IPS-18c (cell line): ENCODE measurements at regions not wholly inside any gene's neighbourhood (a gene's known extent, or its start where the extent isn't known, plus 50 kb on each side); places are given as distances from the start of the nearest gene placed in this dataset.

Source experiments
- H3K4me3 ChIP-seq: 2 replicates; pipeline ENCODE4 v1.7.0; 2013; ENCODE audit warnings: low read depth, mild to moderate bottlenecking, low read length, moderate library complexity; ENCODE audit not compliant: insufficient read depth
- H3K9me3 ChIP-seq: one replicate; pipeline ENCODE4 v1.6.1; 2013; ENCODE audit warnings: mild to moderate bottlenecking, low read length, moderate library complexity; ENCODE audit not compliant: control insufficient read depth, insufficient read depth

GRCh38 chr15:39282663-39283208 lies 298.1 kb upstream of the THBS1 start:
- Histone ChIP-seq H3K4me3 (no peak overlapping the region), H3K9me3 (no peaks in the 10 kb centered on the region)

- no peak overlapping the region for H3K4me3 ChIP-seq
- H3K9me3 ChIP-seq = no peaks in the 10 kb centered on the region
Observed at GRCh38 chr15:39283531-39283930, 297.3 kb upstream of the THBS1 start.

GRCh38 chr15:39285071-39285470 lies 295.8 kb upstream of the THBS1 start:
- no peaks in the 10 kb centered on the region for H3K9me3 ChIP-seq

DNA sequence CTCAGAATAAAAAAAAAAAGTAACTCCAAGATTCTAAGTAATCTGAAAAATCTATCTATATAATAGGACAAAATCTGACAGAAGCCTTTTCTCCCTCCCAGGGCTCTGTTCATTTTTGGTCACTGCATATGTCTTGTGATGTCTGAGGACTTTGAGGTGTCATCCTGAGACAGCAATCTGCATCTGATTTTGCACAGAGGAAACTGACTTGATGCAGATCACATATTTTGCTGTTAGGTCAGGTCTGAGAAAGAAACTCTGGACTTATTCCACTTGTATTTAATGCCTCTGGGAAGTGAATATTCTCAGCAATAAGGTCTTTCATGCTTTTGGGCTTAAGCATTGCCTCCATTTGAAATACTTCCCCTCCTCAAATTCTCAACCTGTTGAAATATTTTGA lies 295.2 kb upstream of the THBS1 start:
- H3K9me3 ChIP-seq = no peaks in the 10 kb centered on the region
- H3K4me3 ChIP-seq = no peak overlapping the region

More at GRCh38 chr15:39285071-39285470, 295.8 kb upstream of the THBS1 start:
- H3K4me3 ChIP-seq = no peak overlapping the region

DNA sequence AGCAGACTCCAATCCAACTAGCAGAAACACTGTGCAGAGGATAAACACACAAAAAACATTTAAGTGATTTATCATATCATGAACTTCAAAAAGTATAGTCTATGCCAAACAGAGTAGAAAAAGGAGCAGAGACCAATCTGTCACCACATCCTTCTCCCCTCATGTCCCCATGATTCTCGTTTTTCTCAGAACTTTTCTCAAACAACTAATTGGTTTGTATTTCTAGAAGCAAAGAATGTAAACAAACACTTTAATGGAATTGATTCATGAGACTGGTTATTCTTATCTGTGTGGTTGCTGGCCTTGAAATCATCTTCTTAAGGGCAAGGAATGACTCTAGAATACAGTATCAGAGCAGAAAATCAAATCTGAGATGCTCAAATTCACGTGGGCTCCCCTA lies 294.2 kb upstream of the THBS1 start:
- Histone ChIP-seq H3K9me3 (no peaks in the 10 kb centered on the region), H3K4me3 (no peak overlapping the region)

- Histone ChIP-seq H3K9me3 (no peaks in the 10 kb centered on the region), H3K4me3 (no peak overlapping the region)
Observed at GRCh38 chr15:39287322-39288195, 293.3 kb upstream of the THBS1 start.

DNA sequence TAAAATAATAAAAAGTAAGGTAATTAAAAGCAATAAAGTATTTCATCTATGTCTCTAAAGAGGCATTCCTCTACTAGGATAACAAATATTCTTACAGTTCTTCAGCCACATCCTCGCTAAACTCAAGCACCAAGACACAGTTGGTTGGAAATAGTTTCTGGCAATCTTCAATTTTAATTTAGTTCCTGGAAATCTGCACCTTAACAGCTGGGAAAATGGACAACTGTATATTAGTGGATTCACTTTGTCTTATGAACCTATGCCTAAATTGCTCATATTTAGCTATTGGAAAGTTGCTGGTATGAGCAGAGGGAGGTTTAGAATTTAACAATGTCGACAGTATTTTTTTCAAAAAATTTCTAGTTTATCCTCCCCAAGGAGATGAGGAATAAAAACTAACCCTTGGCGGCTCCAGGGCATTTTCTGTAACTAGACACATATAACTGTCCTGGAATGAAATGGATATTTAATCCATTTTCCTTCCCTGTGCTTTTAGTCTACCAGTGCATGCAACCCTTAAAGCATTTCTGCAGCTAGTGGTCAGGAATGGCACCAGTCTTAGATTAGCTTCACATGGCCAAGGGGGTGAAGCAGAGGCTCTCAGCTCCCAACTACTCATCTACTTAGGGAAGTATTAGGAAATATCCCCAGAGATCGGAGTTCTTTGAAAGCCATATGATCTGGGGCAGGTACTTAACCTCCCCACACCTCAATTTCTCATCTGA lies 290.0 kb upstream of the THBS1 start:
- H3K9me3 ChIP-seq = no peaks in the 10 kb centered on the region

GRCh38 chr15:39291690-39292089 lies 289.2 kb upstream of the THBS1 start:
- H3K4me3 ChIP-seq = no peak overlapping the region
- no peaks in the 10 kb centered on the region for H3K9me3 ChIP-seq

More for the DNA sequence above, 290.0 kb upstream of the THBS1 start:
- no peak overlapping the region for H3K4me3 ChIP-seq

DNA sequence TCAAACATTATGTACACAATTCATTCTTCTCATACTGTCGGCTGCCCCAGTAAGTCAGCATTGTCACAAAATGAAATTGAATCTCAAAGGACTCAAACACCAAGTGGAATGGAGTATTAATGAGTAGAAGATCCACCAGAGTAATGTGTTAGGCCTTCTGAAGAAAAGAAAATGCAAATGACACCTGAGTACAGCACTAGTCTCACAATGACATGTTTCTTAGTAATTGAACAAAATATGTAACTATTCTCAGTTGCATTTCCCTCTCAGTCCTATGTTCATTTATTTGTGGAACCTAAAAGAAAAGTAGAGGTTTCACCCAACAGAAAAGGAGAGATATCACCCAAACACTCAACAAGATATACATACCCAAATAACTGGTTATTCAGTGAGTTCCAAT lies 283.9 kb upstream of the THBS1 start:
- H3K4me3 ChIP-seq = no peak overlapping the region
- H3K9me3 ChIP-seq = no peaks in the 10 kb centered on the region

GRCh38 chr15:39298271-39298962 lies 282.5 kb upstream of the THBS1 start:
- H3K9me3 ChIP-seq = no peaks in the 10 kb centered on the region
- no peak overlapping the region for H3K4me3 ChIP-seq

- no peaks in the 10 kb centered on the region for H3K9me3 ChIP-seq
- no peak overlapping the region for H3K4me3 ChIP-seq
Observed at GRCh38 chr15:39299486-39300267, 281.2 kb upstream of the THBS1 start.

GRCh38 chr15:39300451-39301153 lies 280.3 kb upstream of the THBS1 start:
- Histone ChIP-seq H3K9me3 (no peaks in the 10 kb centered on the region), H3K4me3 (no peak overlapping the region)

- no peaks in the 10 kb centered on the region for H3K9me3 ChIP-seq
- no peak overlapping the region for H3K4me3 ChIP-seq
Observed at GRCh38 chr15:39301589-39301999, 279.3 kb upstream of the THBS1 start.

DNA sequence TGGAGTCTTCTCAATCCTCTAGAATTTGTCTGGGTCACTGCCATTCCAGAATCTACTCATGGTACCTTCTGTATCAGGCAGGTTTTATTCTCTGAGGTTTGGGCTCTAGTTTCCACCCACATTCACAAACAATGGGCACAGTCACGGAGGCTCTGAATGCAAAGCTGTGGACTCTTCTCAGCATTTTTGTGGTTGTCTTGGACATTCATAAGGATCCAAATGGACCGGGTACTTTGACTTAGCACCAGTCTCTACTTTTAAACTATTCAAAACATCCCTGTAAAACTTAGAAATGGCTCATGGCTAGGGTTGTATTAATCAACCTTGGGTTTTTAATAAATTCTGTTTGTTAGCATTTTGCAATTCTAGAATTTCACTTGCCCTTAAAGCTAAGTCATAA lies 277.9 kb upstream of the THBS1 start:
- H3K4me3 ChIP-seq = no peak overlapping the region
- no peaks in the 10 kb centered on the region for H3K9me3 ChIP-seq

GRCh38 chr15:39304201-39304841 lies 276.6 kb upstream of the THBS1 start:
- H3K4me3 ChIP-seq = no peak overlapping the region
- H3K9me3 ChIP-seq = no peaks in the 10 kb centered on the region
